ELR (cell line): ENCODE measurements at regions not wholly inside any gene's neighbourhood (a gene's known extent, or its start where the extent isn't known, plus 50 kb on each side); places are given as distances from the start of the nearest gene placed in this dataset.

Experiments
- DNase-seq: peaks from one replicate; pipeline ENCODE4 v3.0.0-alpha.2; 2015; ENCODE audit warnings: low read depth

GRCh38 chr9:108239696-108240321 lies 616.0 kb downstream of the ACTL7B start:
- no peak for DNase-seq

DNA sequence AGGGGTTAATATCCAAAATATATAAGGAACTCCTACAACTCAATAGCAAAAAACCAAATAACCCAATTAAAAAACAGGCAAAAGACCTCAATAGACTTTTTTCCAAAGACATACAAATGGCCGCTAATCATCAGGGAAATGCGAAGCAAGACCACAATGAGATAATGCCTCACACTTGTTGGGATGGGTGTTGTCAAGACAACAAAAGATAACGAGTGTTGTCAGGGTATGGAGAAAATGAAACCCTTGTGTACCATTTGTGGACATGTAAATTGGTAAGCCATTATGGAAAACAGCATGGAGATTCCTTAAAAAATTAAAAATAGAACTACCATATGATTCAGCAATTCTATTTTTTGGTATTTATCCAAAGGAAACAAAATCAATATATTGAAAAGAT lies 620.2 kb downstream of the ACTL7B start:
- no peak for DNase-seq

GRCh38 chr9:108234811-108235210 lies 621.0 kb downstream of the ACTL7B start:
- no peak for DNase-seq

GRCh38 chr9:108225149-108225800 lies 630.5 kb downstream of the ACTL7B start:
- DNase-seq: no peak

- no peak for DNase-seq
These were observed 631.1 kb downstream of the ACTL7B start for GRCh38 chr9:108224716-108225115.

GRCh38 chr9:108219664-108220063 lies 636.1 kb downstream of the ACTL7B start:
- DNase-seq: no peak

DNA sequence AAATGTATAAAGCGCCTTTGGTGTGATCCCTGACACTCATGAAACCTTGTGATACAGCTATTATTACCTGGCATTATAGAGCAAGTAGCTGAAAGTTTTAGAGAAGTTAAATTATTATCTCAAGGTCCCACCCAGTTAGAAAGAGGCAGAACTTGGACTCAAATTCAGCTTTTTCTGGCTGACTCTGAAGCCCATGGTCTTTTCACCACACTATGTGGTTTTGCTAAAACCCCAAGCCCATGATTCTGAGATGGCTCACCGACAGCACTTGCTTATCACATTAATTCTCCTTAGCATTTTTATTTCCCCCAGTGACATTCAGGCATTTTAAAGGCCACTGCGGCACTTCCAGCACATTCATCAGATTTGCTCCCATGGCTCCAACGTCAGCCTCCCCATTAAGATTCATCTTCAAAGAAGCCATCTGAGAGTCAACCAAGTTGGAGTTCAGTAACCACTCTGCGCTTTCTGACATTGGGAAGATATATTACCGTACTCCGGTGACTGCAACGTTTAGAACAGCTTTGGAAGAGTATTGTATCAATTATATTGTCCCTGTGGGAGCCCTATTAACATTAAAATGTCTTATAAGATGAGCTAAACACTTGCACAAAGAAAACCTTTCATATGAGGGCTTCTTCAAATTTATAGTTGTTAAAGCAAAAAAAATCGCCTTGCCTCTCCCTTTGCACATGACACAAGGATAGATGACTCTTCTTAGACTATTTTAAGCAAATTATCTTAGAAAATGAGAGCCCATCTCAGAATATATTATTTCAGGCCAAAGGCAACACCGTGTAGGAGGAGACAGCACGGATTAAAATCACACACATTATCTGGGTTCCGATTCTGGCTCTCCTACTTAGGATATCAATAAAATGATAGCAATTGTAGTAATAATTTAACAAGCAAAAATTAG lies 638.1 kb downstream of the ACTL7B start:
- no peak for DNase-seq

GRCh38 chr9:108213511-108213910 lies 642.3 kb downstream of the ACTL7B start:
- no peak for DNase-seq

GRCh38 chr9:108212184-108212583 lies 643.6 kb downstream of the ACTL7B start:
- DNase-seq: no peak

GRCh38 chr9:108211411-108211955 lies 644.3 kb downstream of the ACTL7B start:
- no peak for DNase-seq

DNA sequence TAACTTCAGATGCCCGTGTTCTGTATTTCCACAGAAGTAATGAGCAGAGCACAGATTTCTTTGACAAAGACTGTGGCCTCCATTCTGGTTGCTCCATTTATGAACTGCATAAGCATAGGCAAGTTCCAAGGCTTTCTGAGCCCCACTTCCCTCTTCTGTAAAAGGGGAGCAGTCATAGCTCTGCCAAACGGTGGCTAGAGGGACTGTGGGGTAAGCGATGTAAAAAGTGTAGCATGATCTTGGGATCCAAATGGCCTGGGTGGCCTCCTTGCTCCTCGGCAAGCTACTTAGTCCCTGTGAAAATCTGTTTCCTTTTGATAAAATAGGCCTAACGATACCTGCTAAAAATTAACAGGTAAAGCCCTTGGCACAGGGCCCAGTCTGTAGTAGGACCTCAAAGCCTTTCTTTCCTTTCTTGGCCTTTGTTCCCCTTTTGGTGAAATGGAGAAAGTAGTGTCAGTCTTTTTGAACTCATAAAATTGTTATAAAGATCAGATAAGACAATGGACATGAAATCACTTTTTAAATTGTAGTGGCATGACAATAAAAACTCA lies 646.6 kb downstream of the ACTL7B start:
- no peak for DNase-seq

DNA sequence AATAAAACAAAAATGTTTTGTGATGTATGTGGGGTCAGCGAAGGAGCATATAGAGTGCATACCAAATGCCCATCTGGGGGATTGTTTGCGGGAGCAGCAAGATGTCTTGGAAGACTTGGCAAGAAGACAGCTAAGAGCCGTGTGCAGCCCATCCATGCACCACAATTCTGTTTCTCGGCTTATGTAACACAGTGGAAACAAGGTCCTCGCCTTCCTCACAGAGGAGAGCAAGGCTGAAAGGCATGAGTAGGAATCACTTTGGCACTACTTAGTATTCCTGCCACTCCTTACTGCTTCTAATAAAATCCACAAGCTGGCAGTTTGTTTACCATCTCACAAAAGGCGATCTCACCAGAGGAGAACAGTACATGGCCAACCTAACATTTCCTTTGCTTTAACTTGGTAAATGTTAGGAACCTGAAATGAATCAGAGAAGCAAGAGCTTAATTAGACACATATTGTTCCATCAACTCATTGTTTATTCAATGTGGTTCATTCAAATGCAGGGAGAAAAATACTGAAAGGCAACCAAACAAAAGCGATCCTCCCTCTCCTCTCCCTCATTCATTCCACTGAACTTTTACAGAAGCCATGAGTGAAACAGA lies 648.1 kb downstream of the ACTL7B start:
- DNase-seq: no peak

DNA sequence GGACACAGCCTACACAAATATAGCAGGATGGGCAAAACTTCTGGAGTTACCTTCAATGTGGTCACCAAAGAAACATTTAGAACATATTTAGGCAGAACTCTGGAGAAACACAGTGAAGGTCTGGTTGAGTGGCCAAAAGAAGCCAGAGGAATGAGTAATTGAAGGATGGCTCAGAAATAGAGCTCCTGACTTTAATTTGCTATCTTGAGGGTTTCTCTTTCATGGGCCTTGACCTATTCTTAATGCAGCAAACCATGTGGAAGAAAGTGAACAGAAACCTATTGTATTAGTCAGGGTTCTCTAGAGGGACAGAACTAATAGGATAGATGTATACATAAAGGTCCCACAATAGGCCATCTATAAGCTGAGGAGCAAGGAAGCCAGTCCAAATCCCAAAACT lies 650.5 kb downstream of the ACTL7B start:
- DNase-seq: no peak

- no peak for DNase-seq
These were observed 657.9 kb downstream of the ACTL7B start for GRCh38 chr9:108197899-108198298.

- no peak for DNase-seq
These were observed 658.8 kb downstream of the ACTL7B start for GRCh38 chr9:108197008-108197365.

- DNase-seq: no peak
These were observed 659.3 kb downstream of the ACTL7B start for GRCh38 chr9:108196332-108197007.

- DNase-seq: no peak
These were observed 661.6 kb downstream of the ACTL7B start for GRCh38 chr9:108194154-108194553.

DNA sequence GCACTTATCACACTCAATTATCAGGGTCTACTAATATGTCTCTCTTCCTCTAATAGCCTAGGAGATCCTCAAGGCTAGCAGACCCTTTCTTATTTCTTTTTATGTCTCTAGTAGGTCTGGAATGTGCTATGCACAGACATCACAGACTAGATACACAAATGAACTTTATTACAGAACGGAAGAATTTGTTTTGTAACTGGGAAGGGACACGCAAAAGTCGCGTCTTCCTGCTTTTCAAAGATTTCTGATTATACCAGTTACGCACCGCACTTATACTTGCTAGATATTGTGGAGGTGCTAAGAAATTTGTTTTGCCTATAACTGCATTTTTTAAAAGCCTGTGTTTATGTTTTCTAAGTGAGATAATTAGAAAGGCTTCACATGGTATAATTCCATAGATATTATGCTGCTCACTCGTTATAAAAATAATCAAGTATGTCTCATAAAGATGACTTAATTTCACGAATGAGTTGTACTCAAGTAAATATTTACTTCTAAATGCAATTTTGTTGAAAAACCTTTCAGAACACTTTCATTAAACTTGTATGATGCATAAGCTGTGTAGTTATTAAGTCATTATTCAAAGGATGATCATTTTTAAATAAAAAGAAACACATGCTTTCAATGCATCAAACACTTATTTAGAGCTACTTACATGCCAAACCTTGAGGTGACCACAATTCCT lies 662.6 kb downstream of the ACTL7B start:
- no peak for DNase-seq

- no peak for DNase-seq
These were observed 664.7 kb downstream of the ACTL7B start for GRCh38 chr9:108191065-108191464.

- no peak for DNase-seq
These were observed 666.8 kb downstream of the ACTL7B start for GRCh38 chr9:108188976-108189375.

GRCh38 chr9:108188482-108188881 lies 667.3 kb downstream of the ACTL7B start:
- DNase-seq: no peak
